MM.1S (cell line): ENCODE measurements at regions not wholly inside any gene's neighbourhood (a gene's known extent, or its start where the extent isn't known, plus 50 kb on each side); places are given as distances from the start of the nearest gene placed in this dataset.

Experiments used
- DNase-seq: peaks from one replicate; pipeline ENCODE4 v3.0.0-alpha.2; 2015
- H2AFZ ChIP-seq: fragments of 300-600 bp; sonication (generic); 2 replicates; pipeline ENCODE4 v1.6.0; 2016; ENCODE audit warnings: antibody characterized with exemption, low read length
- H3F3A ChIP-seq: fragments of 300-600 bp; sonication (generic); 2 replicates; pipeline ENCODE4 v1.6.1; 2016; ENCODE audit warnings: mild to moderate bottlenecking, antibody characterized with exemption, low read length, moderate library complexity, mixed read lengths; ENCODE audit not compliant: insufficient read depth
- H3K27ac ChIP-seq: fragments of 300-600 bp; sonication (generic); 2 replicates; pipeline ENCODE4 v1.5.1; 2016; ENCODE audit warnings: mild to moderate bottlenecking, low read length
- H3K27me3 ChIP-seq: fragments of 300-600 bp; sonication (generic); replicated peaks from 2 replicates; pipeline ENCODE4 v1.6.0; 2016; ENCODE audit warnings: low read length; ENCODE audit not compliant: insufficient read depth
- H3K36me3 ChIP-seq: fragments of 300-600 bp; sonication (generic); replicated peaks from 2 replicates; pipeline ENCODE4 v1.6.1; 2016; ENCODE audit warnings: mild to moderate bottlenecking, low read length, mixed read lengths; ENCODE audit not compliant: insufficient read depth
- H3K4me1 ChIP-seq: fragments of 300-600 bp; sonication (generic); 2 replicates; pipeline ENCODE4 v1.6.1; 2016; ENCODE audit warnings: low read length, mixed read lengths
- H3K4me2 ChIP-seq: fragments of 300-600 bp; sonication (generic); 2 replicates; pipeline ENCODE4 v1.6.0; 2016; ENCODE audit warnings: low read depth, low read length
- H3K4me3 ChIP-seq: fragments of 300-600 bp; sonication (generic); 2 replicates; pipeline ENCODE4 v1.5.1; 2016; ENCODE audit warnings: low read length, mixed read lengths
- H3K79me2 ChIP-seq: fragments of 300-600 bp; sonication (generic); 2 replicates; pipeline ENCODE4 v1.6.1; 2016; ENCODE audit warnings: mixed run types, low read length, mixed read lengths
- H3K9ac ChIP-seq: fragments of 300-600 bp; sonication (generic); 2 replicates; pipeline ENCODE4 v1.6.1; 2016; ENCODE audit warnings: low read length, mixed read lengths
- H3K9me2 ChIP-seq: fragments of 300-600 bp; sonication (generic); replicated peaks from 2 replicates; pipeline ENCODE4 v1.6.1; 2016; ENCODE audit warnings: mild to moderate bottlenecking, low read length, mixed read lengths; ENCODE audit not compliant: insufficient read depth
- H3K9me3 ChIP-seq: fragments of 300-600 bp; sonication (generic); replicated peaks from 2 replicates; pipeline ENCODE4 v1.6.1; 2016; ENCODE audit warnings: mild to moderate bottlenecking, low read length, mixed read lengths; ENCODE audit not compliant: insufficient read depth
- H4K20me1 ChIP-seq: fragments of 300-600 bp; sonication (generic); 2 replicates; pipeline ENCODE4 v1.6.1; 2016; ENCODE audit warnings: mild to moderate bottlenecking, low read length, moderate library complexity, mixed read lengths; ENCODE audit not compliant: insufficient read depth
- CTCF ChIP-seq: fragments of 300-600 bp; sonication (generic); IDR thresholded peaks from 2 replicates; pipeline ENCODE4 v1.5.1; 2016; ENCODE audit warnings: antibody characterized with exemption, low read length, mixed read lengths
- EZH2 ChIP-seq: fragments of 300-600 bp; sonication (generic); optimal IDR thresholded peaks from 2 replicates; pipeline ENCODE3; 2017; ENCODE audit warnings: low read depth, mild to moderate bottlenecking, antibody characterized with exemption, low read length, mixed read lengths
- EZH2phosphoT487 ChIP-seq: fragments of 300-600 bp; sonication (generic); IDR thresholded peaks from 2 replicates; pipeline ENCODE4 v1.6.1; 2018; ENCODE audit warnings: antibody characterized with exemption, low read length

- no peaks in the 10 kb centered on the region for H3K79me2 ChIP-seq
- H2AFZ ChIP-seq = peak overlapping the region; percentile 37
- DNase-seq = peak; percentile 82
- no peaks in the 10 kb centered on the region for H3K27me3 ChIP-seq
- H4K20me1 ChIP-seq = no peaks in the 10 kb centered on the region
- H3K27ac ChIP-seq = no peak overlapping the region; the same call in 1 of the 2 replicates
- no peaks in the 10 kb centered on the region for H3K9me3 ChIP-seq
- no peak for TF ChIP-seq EZH2
- peak; percentile 87 for TF ChIP-seq CTCF
- H3K9ac ChIP-seq = no peak overlapping the region
- H3K9me2 ChIP-seq = no peaks in the 10 kb centered on the region
- H3F3A ChIP-seq = 0 out of 2 replicates have a peak, but pooled peaks cover 11% of the 10 kb centered on the region
- H3K36me3 ChIP-seq = no peaks in the 10 kb centered on the region
- peak overlapping the region; percentile 10; the same call in 1 of the 2 replicates for H3K4me2 ChIP-seq
- no peak overlapping the region for H3K4me3 ChIP-seq
- peaks cover 34% of the 10 kb centered on the region for H3K4me1 ChIP-seq
These were observed 164.5 kb downstream of the SLC38A4 start for GRCh38 chr12:46661110-46661845.

GRCh38 chr12:46660719-46661109, 165.1 kb downstream of the SLC38A4 start:
- peaks cover 32% of the 10 kb centered on the region for H3K4me1 ChIP-seq
- TF ChIP-seq EZH2 = no peak
- no peak for TF ChIP-seq EZH2phosphoT487
- TF ChIP-seq CTCF = no peak
- no peaks in the 10 kb centered on the region for H3K9me2 ChIP-seq
- peak overlapping the region; percentile 10; the same call in 1 of the 2 replicates for H3K4me2 ChIP-seq
- no peak for DNase-seq
- no peaks in the 10 kb centered on the region for H4K20me1 ChIP-seq
- H3K36me3 ChIP-seq = no peaks in the 10 kb centered on the region
- H3K9me3 ChIP-seq = no peaks in the 10 kb centered on the region
- H2AFZ ChIP-seq = peak overlapping the region; percentile 37; the same call in 1 of the 2 replicates
- no peak overlapping the region for H3K9ac ChIP-seq
- no peaks in the 10 kb centered on the region for H3K27me3 ChIP-seq
- H3K4me3 ChIP-seq = no peak overlapping the region
- no peaks in the 10 kb centered on the region for H3K79me2 ChIP-seq
- no peak overlapping the region; the same call in 1 of the 2 replicates for H3K27ac ChIP-seq
- 0 out of 2 replicates have a peak, but pooled peaks cover 11% of the 10 kb centered on the region for H3F3A ChIP-seq

GRCh38 chr12:46660276-46660675, 165.5 kb downstream of the SLC38A4 start:
- H3K4me3 ChIP-seq = no peak overlapping the region
- no peaks in the 10 kb centered on the region for H3K9me3 ChIP-seq
- H2AFZ ChIP-seq = no peak overlapping the region
- H3K27ac ChIP-seq = no peak overlapping the region
- no peaks in the 10 kb centered on the region for H3K79me2 ChIP-seq
- no peak overlapping the region for H3K4me2 ChIP-seq
- H3K4me1 ChIP-seq = peaks cover 28% of the 10 kb centered on the region
- no peak for DNase-seq
- no peaks in the 10 kb centered on the region for H4K20me1 ChIP-seq
- no peak overlapping the region for H3K9ac ChIP-seq
- no peaks in the 10 kb centered on the region for H3K9me2 ChIP-seq
- TF ChIP-seq EZH2phosphoT487 = no peak
- no peak for TF ChIP-seq CTCF
- TF ChIP-seq EZH2 = no peak
- H3F3A ChIP-seq = 0 out of 2 replicates have a peak, but pooled peaks cover 7% of the 10 kb centered on the region
- no peaks in the 10 kb centered on the region for H3K27me3 ChIP-seq
- no peaks in the 10 kb centered on the region for H3K36me3 ChIP-seq
